Tibial nerve (tissue), 4 donors: ENCODE measurements at regions not wholly inside any gene's neighbourhood (a gene's known extent, or its start where the extent isn't known, plus 50 kb on each side); places are given as distances from the start of the nearest gene placed in this dataset.

ENCODE experiments used
- DNase-seq, 2 donors: peaks; one replicate each; pipeline ENCODE4 v3.0.0-alpha.2; 2019; ENCODE audit warnings: low spot score in 2 of 2
- H3K27ac ChIP-seq, 4 donors: fragments of 200-600 bp; sonication (generic) in 3 of 4; one replicate each; pipeline ENCODE4 v1.5.1; 2017 to 2019; ENCODE audit warnings: mild to moderate bottlenecking in 1 of 4
- H3K27me3 ChIP-seq, 2 donors: fragments of 200-600 bp; sonication (generic) in 1 of 2; one replicate each; pipeline versions ENCODE4 v1.5.1 to v1.6.0; 2017 to 2019
- H3K36me3 ChIP-seq, 3 donors: fragments of 200-600 bp; sonication (generic); one replicate each; pipeline ENCODE4 v1.5.1; 2018 to 2019
- H3K4me1 ChIP-seq, 4 donors: fragments of 200-600 bp; sonication (generic) in 3 of 4; one replicate each; pipeline ENCODE4 v1.5.1; 2017 to 2019
- H3K4me3 ChIP-seq, 4 donors: fragments of 200-600 bp; sonication (generic) in 3 of 4; one replicate each; pipeline ENCODE4 v1.5.1; 2017 to 2019; ENCODE audit warnings: mild to moderate bottlenecking in 1 of 4, moderate library complexity in 1 of 4
- H3K9me3 ChIP-seq, 4 donors: fragments of 200-600 bp; sonication (generic) in 3 of 4; one replicate each; pipeline ENCODE4 v1.5.1; 2017 to 2019
- CTCF ChIP-seq, 5 experiments: fragments of 200-600 bp in 3 of 5; fragments of 450-650 bp in 2 of 5; sonication (generic) in 3 of 5; IDR thresholded peaks; one replicate each; pipeline ENCODE4 v1.5.1; 2016 to 2019; ENCODE audit warnings: antibody characterized with exemption in 5 of 5, mild to moderate bottlenecking in 3 of 5, moderate library complexity in 2 of 5
- EP300 ChIP-seq, 2 donors: sonication (generic); formaldehyde crosslinking; IDR thresholded peaks; one replicate each; pipeline ENCODE4 v1.6.1; 2017; ENCODE audit warnings: antibody characterized with exemption in 2 of 2, mild to moderate bottlenecking in 1 of 2
- POLR2A ChIP-seq, 2 donors: fragments of 450-650 bp; IDR thresholded peaks; one replicate each; pipeline ENCODE4 v1.6.1; 2017; ENCODE audit warnings: antibody characterized with exemption in 2 of 2, mild to moderate bottlenecking in 2 of 2, moderate library complexity in 2 of 2
- WGBS, 2 donors: methylation state at CpG; one replicate each; pipeline ENCODE4 v1.1.5; 2018; 5-methylcytosine and 5-hydroxymethylcytosine counted together

GRCh38 chr12:92244036-92244435, 98.4 kb upstream of the BTG1 start:
- Histone ChIP-seq H3K4me3 (no peak overlapping the region), H3K27ac (peak overlapping the region; percentile 50 to 90 (median 73)), H3K36me3 (no peaks in the 10 kb centered on the region), H3K27me3 (no peaks in the 10 kb centered on the region), H3K9me3 (no peaks in the 10 kb centered on the region), H3K4me1 (peaks cover 0 to 17% (median 3%) of the 10 kb centered on the region in 4 donors)
- TF ChIP-seq POLR2A (IDR thresholded peaks at IDR 0.05) (peak in 1 of 2 donors; percentile 16), CTCF (IDR thresholded peaks at IDR 0.05) (peak in 4 of 5 experiments; percentile 22 to 61 (median 31)), EP300 (IDR thresholded peaks at IDR 0.05) (peak; percentile 97 to 99)
- 46 to 48% methylated on average over 3 of the region's 3 CpGs for WGBS, 2 donors
- DNase-seq: peak in 1 of 2 donors; percentile 62

GRCh38 chr12:92242907-92243306, 97.3 kb upstream of the BTG1 start:
- Histone ChIP-seq H3K36me3 (no peaks in the 10 kb centered on the region), H3K27me3 (no peaks in the 10 kb centered on the region), H3K27ac (peak overlapping the region in 3 of 4 donors; percentile 60 to 90 (median 86)), H3K4me1 (peaks cover 0 to 17% (median 3%) of the 10 kb centered on the region in 4 donors), H3K9me3 (no peaks in the 10 kb centered on the region), H3K4me3 (no peak overlapping the region)
- WGBS, 2 donors: 97 to 100% methylated on average over 3 of the region's 3 CpGs
- DNase-seq: no peak
- TF ChIP-seq EP300 (IDR thresholded peaks at IDR 0.05) (no peak), POLR2A (IDR thresholded peaks at IDR 0.05) (no peak), CTCF (IDR thresholded peaks at IDR 0.05) (no peak)

GRCh38 chr12:92237762-92238523, 92.3 kb upstream of the BTG1 start:
- 92 to 95% methylated on average over 6 of the region's 6 CpGs for WGBS, 2 donors
- H3K4me1 ChIP-seq: no peaks in the 10 kb centered on the region
- H3K27ac ChIP-seq: no peak overlapping the region
- H3K36me3 ChIP-seq: no peaks in the 10 kb centered on the region
- no peaks in the 10 kb centered on the region for H3K9me3 ChIP-seq
- H3K27me3 ChIP-seq: no peaks in the 10 kb centered on the region
- no peak overlapping the region for H3K4me3 ChIP-seq
- DNase-seq: no peak
- TF ChIP-seq CTCF (IDR thresholded peaks at IDR 0.05) (no peak), POLR2A (IDR thresholded peaks at IDR 0.05) (no peak), EP300 (IDR thresholded peaks at IDR 0.05) (no peak)

- no peaks in the 10 kb centered on the region for H3K36me3 ChIP-seq
- no peak for DNase-seq
- TF ChIP-seq POLR2A (IDR thresholded peaks at IDR 0.05): no peak
- TF ChIP-seq EP300 (IDR thresholded peaks at IDR 0.05): no peak
- TF ChIP-seq CTCF (IDR thresholded peaks at IDR 0.05): no peak
- H3K27me3 ChIP-seq: no peaks in the 10 kb centered on the region
- 96 to 98% methylated on average over 1 of the region's 1 CpG for WGBS, 2 donors
- no peaks in the 10 kb centered on the region for H3K4me1 ChIP-seq
- H3K9me3 ChIP-seq: no peaks in the 10 kb centered on the region
- H3K27ac ChIP-seq: no peak overlapping the region
- H3K4me3 ChIP-seq: no peak overlapping the region
Measured at GRCh38 chr12:92237262-92237661, 91.6 kb upstream of the BTG1 start.

GRCh38 chr12:92235703-92236472, 90.2 kb upstream of the BTG1 start:
- TF ChIP-seq CTCF (IDR thresholded peaks at IDR 0.05) (no peak), POLR2A (IDR thresholded peaks at IDR 0.05) (no peak), EP300 (IDR thresholded peaks at IDR 0.05) (no peak)
- H3K27me3 ChIP-seq: no peaks in the 10 kb centered on the region
- no peak overlapping the region for H3K27ac ChIP-seq
- DNase-seq: no peak
- H3K4me1 ChIP-seq: peaks cover 0 to 5% (median 0%) of the 10 kb centered on the region in 4 donors
- 92% methylated on average over 7 of the region's 7 CpGs for WGBS, 2 donors
- no peak overlapping the region for H3K4me3 ChIP-seq
- H3K36me3 ChIP-seq: no peaks in the 10 kb centered on the region
- H3K9me3 ChIP-seq: no peaks in the 10 kb centered on the region
